ENCODE measurements at regions not wholly inside any gene's neighbourhood (a gene's known extent, or its start where the extent isn't known, plus 50 kb on each side); places are given as distances from the start of the nearest gene placed in this dataset.
A peak's percentile ranks its signal among the peaks of the same experiment; 100 is the strongest.
"Not testable (repeated sequence)": the region's sequence is repeated elsewhere in the genome, so short reads cannot be mapped to it uniquely, and the experiment has no call there.

DNA sequence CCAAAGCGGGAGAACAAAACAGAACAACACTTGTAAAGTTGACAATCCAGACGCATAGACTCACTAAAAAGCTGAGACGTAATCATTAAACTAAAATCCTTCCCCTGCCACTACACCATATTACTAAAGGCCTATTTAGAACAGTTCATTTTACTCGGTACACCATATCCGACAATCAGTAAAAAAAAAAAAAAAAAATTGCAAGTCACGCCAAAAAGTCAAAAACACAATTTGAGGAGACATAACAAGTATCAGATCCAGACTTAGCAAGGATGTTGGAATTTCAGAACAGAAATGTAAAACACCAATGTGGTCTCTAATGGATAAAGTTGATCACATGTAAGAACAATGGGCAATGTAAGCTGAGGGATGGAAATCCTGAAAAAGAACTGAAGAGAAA is 1899.4 kb downstream of the STIM2 start:
- no peak for DNase-seq

- peak; percentile 72 for DNase-seq
Observed at GRCh38 chr4:28772066-28772465, 1911.4 kb downstream of the STIM2 start.

- DNase-seq: no peak
Observed at GRCh38 chr4:28772788-28773187, 1912.1 kb downstream of the STIM2 start.

- no peak for DNase-seq
Observed at GRCh38 chr4:28774344-28774743, 1913.7 kb downstream of the STIM2 start.

DNA sequence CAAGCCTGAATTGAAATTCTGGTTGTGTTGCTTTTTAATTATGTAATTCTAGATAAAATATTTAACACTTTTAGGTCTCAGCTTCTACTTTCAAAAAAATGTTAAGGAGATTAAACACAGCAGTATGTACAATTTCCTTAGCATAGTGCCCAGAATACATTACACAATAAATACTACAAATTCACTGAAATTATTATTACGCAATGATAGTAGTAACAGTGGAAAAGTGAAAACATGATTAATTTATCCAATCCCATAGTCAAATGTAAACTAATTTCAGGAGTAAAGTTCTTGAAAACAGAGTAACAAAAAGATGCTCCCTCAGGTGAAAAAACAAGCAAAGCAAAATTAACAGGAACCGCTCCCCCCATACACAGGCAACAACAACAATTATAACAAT is 1915.4 kb downstream of the STIM2 start:
- no peak for DNase-seq

DNA sequence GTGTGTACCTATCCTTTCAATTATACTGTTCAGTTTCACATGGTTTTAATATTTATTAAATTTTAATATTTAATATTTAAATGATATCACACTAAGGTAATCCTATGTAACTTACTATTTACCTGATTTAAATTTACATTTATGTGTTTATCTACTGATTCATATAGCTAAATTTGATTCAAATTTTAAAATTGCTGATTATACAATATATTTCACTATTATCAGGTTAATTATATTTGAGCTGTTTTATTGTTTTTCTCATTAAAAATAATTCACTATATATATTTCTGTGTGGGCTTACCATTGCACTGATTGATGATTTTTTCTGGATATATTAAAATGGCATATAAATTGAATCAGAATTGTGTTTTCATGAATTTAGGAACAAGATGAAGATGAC is 1923.5 kb downstream of the STIM2 start:
- no peak for DNase-seq

GRCh38 chr4:28787947-28788346 is 1927.3 kb downstream of the STIM2 start:
- DNase-seq: no peak

DNA sequence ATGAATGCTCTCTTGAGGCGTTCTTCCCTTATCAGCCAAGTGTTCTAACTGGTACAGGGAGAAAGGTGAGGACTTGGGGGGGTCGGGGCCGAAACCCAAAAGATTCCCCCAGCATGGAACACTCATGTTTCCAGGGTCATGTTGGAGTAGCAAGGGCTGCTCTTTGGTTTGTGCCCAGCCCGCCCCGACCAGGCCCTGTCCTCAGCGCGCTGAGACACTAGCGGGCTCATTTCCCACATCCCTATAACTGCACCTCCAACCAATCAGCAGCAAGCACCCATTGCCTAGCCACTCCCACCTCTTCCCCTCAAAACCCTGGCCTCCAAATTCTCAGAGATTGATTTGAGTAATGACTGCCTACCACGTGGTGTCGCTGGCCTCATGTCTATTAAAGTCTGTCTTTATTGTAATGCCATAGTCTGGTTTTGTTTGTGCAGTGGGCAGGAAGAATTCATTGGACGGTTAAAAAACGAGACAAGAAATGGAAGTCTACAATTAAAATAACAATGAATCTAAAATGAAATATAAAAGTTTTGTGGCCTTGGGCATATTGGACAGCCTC is 1928.4 kb downstream of the STIM2 start:
- DNase-seq: no peak

DNA sequence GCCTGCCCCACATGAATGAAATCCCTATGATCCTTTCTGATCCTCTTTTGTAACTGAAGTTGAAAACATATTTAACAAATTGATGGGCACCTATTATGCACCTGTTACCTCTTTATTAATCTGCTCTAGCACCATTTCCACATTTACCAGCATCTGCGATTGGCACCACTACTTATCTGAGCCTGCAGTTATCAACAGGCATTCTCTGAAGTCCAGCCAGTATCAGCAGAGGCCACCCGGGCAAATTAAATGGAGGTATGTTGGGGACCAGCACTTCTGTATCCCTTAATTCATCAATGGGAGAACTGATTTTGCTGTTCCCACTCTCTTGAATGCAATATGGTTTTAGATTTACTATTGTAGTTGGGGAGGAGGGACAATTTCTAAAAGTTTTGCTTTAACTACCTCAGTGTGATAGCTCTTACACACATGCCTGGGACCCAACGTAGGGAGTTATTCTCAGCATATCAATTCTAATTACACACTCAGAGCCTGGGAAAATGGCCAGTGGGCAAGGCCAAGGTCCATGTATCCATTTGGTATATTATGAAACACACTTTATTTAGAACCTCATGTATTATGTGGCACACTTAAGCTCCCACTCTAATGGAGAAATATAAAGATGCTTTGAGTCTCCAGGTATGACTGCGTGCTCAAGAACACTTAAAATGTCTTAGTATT is 1927.1 kb upstream of the PCDH7 start:
- no peak for DNase-seq

DNA sequence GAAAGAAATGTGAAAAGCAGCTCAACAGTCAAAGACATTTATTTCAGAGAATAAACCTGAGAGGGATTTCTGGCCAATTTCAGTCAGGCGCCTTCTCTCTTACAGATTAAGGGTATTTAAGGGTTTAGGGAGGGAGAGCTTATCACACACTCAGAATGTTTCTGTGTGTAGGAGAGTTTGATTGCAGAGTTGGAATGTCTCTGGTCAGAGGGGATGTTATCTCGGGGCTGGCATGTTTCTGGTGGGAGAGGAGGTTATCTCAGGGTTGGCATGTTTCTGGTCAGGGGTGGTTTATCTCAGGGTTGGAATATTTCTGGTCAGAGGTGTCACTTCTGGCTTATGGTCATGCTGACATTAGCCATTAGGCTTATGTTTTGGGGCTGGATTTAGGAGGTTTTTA is 1920.5 kb upstream of the PCDH7 start:
- DNase-seq: no peak

GRCh38 chr4:28811025-28811424 is 1909.1 kb upstream of the PCDH7 start:
- no peak for DNase-seq

DNA sequence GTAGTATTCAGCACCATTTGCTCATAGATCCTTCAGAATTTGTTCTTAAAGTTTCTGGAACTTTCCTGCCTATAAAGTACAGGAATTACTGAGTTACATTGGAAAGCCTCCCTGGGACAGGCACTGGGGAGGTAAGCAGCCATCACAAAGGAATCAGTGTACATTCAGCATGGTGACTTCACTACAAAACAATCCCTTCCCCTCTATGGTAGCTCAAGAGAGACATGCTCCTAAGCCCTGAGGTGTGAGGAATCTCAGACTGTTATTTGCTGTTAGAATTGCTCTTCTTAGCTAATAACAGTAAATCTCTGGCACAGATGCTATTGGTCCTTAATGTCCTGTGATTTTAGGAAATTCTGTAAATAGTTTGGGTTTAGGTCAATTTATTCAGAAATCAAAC is 1898.0 kb upstream of the PCDH7 start:
- no peak for DNase-seq

DNA sequence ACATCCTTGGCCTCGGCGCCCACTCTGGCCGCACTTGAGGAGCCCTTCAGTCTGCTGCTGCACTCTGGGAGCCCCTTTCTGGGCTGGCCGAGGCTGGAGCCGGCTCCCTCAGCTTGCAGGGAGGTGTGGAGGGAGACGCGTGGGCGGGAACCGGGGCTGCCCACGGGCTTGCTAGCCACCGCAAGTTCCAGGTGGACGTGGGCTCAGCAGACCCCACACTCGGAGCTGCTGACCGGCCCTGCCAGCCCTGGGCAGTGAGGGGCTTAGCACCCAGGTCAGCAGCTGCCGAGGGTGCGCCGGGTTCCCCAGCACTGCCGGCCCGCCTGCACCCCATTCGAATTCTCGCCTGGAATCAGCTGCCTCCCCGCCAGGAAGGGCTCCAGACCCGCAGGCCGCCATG is 1892.3 kb upstream of the PCDH7 start:
- no peak for DNase-seq

DNA sequence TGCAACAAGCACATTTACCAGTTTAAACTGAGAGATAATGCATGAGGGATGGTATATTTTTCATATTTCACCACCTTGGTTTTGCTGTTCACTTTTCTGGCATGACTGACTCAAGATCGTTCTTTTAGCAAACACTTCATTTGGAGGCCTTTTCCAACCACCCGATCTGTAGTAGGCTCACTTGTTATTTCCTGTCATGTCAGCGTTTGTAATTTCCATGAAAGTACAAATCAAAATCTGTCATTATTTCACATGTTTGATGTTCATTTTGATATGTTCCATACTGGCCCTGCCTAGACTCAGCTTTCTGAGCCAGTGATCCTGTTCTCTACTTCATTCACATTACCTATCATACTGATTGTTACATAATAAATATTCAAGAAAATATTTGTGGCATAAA is 1888.3 kb upstream of the PCDH7 start:
- no peak for DNase-seq

GRCh38 chr4:28832444-28832843 is 1887.7 kb upstream of the PCDH7 start:
- no peak for DNase-seq

DNA sequence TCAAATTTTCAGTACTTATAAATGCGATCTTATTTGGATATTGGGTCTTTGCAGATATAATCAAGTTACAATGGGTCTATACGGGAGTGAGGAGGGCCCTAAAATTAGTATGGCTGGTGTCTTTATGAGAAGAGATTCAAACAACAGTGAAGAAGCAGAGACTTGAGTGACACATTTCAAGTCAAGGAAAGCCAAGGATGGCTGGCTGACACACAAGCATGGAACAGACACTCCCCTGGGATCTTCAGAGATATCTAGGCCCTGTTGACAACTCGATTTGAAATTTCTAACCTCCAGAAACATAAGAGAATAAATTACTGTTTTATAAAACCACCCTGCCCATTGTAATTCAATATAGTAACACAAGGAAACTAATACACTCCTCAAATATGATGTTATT is 1886.0 kb upstream of the PCDH7 start:
- no peak for DNase-seq

- no peak for DNase-seq
Observed at GRCh38 chr4:28835501-28835900, 1884.7 kb upstream of the PCDH7 start.

DNA sequence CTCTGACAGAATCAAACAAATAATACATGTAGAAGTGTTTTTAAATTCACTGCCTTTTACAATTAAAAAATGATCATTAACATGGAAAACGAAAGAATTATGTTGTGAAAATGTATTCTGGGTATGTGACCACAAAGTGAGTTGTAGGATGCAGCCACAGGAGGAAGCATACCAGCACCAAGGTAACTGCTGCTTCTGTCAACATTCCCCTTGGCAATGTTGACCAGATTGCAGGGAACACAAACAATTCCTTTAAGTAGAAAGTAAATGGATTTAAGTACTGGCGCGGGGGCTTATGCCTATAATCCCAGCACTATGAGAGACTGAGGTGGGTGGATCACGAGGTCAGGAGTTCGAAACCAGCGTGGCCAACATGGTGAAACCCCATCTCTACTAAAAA is 1877.9 kb upstream of the PCDH7 start:
- DNase-seq: no peak

GRCh38 chr4:28845158-28845557 is 1875.0 kb upstream of the PCDH7 start:
- DNase-seq: no peak

GRCh38 chr4:28857028-28857427 is 1863.1 kb upstream of the PCDH7 start:
- not testable (repeated sequence) for DNase-seq

DNA sequence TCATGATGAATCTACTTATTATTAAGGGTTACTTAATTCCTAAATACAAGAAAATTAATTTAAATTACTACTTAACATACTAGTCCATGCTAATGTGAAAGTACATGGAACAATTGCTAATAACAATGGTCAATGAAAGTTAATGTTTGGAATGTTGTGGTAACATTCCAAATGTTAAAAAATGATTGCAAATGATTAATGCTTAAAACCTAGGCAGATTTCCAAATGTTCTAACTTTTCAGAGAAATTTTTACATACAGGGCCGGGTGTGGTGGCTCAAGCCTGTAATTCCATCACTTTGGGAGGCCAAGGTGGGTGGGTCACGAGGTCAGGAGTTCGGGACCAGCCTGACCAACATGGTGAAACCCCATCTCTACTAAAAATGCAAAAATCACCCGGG is 1851.3 kb upstream of the PCDH7 start:
- peak; percentile 29 for DNase-seq

GRCh38 chr4:28879178-28879577 is 1841.0 kb upstream of the PCDH7 start:
- peak; percentile 19 for DNase-seq

DNA sequence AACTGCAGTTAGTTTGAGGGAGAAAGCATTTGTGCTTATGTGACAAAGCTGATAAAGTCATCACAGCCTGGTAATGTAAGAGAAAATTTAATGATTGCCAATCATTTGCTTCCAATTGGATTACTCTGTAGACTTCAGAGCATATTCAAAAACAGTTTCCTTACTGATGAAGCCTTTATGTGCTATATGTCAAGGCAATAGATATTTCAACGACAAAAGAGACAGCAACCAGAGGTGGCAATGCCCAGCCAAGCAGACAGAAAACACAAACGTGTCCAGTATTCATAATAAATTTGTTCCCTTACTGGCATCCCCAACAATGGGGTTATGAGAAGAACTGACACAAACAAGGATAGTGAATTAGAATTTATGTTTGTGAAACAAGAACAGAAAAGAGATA is 1840.3 kb upstream of the PCDH7 start:
- DNase-seq: no peak

- DNase-seq: no peak
Observed at GRCh38 chr4:28883211-28883610, 1837.0 kb upstream of the PCDH7 start.

- DNase-seq: no peak
Observed at GRCh38 chr4:28886934-28887333, 1833.2 kb upstream of the PCDH7 start.
